Omental fat pad (tissue), 3 donors: ENCODE measurements at regions not wholly inside any gene's neighbourhood (a gene's known extent, or its start where the extent isn't known, plus 50 kb on each side); places are given as distances from the start of the nearest gene placed in this dataset.

Experiments
- ATAC-seq: fragments of 150-250 bp; one replicate; pipeline ENCODE4 v1.9.1; 2016; ENCODE audit warnings: mild to moderate bottlenecking, moderate library complexity; ENCODE audit not compliant: low FRiP score
- DNase-seq: peaks from one replicate; pipeline ENCODE4 v3.0.0-alpha.2; 2019; ENCODE audit warnings: low spot score
- TF ChIP-seq, protein P1 (sequence below), 3 donors: fragments of 450-650 bp; IDR thresholded peaks; one replicate each; pipeline ENCODE4 v1.5.1; 2016 to 2017; ENCODE audit warnings: antibody characterized with exemption in 3 of 3, mild to moderate bottlenecking in 3 of 3, moderate library complexity in 2 of 3

DNA sequence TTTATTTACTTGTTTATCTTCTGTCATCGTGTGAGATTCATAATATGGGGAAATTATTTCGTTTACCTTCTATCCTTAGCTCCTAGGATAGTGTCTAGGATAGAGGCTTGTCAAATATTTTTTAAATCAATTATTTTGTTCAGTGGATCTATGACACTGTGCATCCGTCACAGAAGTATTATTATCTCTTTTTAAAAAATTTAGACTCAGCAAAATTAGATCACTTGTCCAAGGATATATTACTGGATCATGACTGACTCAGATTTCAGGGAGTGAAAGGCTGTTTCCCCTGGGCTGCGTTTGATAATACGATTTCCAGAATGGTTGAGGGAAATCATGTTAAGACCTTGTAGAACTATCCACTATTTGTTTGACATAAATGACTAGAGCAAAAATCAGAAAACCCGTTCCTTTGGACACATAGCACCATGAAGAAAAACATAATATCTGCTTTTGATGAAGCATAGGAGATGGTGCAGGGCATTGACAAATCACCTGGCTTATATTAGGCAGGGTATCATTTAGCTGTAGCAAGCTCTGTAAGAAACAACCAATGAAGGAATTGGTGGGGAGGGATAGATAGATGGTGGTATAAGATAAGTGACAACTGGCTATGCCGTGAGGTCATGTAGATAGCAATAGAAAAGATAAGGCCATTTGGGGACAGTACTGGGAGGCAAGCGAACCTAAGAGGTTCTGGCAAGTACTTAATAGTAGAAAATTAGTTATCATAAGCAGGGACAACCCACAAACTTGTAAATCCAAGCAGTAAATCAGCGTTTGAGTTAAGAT, 465.2 kb upstream of the MAN1A1 start:
- TF ChIP-seq, protein P1, sequence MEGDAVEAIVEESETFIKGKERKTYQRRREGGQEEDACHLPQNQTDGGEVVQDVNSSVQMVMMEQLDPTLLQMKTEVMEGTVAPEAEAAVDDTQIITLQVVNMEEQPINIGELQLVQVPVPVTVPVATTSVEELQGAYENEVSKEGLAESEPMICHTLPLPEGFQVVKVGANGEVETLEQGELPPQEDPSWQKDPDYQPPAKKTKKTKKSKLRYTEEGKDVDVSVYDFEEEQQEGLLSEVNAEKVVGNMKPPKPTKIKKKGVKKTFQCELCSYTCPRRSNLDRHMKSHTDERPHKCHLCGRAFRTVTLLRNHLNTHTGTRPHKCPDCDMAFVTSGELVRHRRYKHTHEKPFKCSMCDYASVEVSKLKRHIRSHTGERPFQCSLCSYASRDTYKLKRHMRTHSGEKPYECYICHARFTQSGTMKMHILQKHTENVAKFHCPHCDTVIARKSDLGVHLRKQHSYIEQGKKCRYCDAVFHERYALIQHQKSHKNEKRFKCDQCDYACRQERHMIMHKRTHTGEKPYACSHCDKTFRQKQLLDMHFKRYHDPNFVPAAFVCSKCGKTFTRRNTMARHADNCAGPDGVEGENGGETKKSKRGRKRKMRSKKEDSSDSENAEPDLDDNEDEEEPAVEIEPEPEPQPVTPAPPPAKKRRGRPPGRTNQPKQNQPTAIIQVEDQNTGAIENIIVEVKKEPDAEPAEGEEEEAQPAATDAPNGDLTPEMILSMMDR (IDR thresholded peaks at IDR 0.05) = no peak
- ATAC-seq = no peak
- DNase-seq = no peak

DNA sequence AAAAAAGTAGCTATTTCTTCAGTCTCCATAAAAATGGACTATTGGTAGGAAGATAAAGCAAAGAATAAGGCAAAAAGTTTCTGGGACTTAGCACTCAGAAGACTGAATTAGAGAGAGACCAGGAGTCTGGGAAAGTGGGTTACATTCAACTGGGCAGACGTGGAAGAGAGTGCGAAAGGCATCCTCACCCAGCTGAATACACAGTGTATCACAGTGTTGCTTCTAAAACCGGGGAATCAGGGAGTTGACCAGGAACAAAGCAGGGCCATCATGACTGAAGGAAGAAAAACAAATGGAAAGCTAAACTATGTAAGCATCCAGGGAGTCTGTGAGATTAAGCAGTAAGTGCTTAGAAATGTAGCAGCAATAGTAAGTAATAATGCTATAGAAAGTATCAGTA, 452.9 kb upstream of the MAN1A1 start:
- no peak for ATAC-seq
- DNase-seq = no peak
- TF ChIP-seq, protein P1 (IDR thresholded peaks at IDR 0.05) = no peak

DNA sequence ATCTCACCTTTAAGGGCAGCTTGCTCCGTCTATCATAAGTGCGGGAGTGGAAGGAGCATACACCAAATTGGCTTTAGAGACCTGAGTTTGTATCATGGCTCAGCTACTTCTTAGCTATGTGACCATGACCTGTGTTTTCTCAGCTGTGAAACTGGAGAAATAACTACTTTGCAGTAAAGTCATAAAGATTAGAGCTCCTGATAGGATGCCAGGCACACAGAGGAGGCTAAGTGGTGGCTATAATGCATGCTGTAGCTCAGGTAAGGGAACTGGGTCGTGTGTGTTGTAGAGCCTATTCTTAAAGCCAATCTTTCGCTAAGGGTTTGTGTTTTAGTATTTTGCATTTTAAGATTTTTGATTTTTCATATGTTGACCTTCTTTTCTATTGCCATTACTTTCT, 451.5 kb upstream of the MAN1A1 start:
- ATAC-seq = no peak
- TF ChIP-seq, protein P1 (IDR thresholded peaks at IDR 0.05) = no peak
- DNase-seq = no peak

DNA sequence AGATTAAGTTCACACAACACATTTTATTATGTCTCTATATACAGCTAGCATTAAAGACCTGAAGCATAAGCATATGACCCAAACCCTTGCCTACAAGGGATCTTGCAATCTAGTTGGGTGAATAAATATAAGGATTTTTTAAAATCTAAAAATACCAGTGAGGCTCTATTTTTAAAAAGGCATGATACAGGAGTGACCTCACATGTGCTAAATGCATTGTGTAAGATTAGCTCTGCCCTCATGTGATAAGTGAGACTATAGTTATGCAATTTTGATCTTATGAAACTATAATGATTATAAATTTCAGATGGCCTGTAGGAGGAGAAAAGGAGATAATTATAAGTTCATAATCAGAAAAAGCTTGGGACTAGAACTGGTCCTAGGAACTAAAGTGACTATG, 451.0 kb upstream of the MAN1A1 start:
- ATAC-seq (no peak), DNase-seq (no peak)
- TF ChIP-seq, protein P1 (IDR thresholded peaks at IDR 0.05) = no peak

DNA sequence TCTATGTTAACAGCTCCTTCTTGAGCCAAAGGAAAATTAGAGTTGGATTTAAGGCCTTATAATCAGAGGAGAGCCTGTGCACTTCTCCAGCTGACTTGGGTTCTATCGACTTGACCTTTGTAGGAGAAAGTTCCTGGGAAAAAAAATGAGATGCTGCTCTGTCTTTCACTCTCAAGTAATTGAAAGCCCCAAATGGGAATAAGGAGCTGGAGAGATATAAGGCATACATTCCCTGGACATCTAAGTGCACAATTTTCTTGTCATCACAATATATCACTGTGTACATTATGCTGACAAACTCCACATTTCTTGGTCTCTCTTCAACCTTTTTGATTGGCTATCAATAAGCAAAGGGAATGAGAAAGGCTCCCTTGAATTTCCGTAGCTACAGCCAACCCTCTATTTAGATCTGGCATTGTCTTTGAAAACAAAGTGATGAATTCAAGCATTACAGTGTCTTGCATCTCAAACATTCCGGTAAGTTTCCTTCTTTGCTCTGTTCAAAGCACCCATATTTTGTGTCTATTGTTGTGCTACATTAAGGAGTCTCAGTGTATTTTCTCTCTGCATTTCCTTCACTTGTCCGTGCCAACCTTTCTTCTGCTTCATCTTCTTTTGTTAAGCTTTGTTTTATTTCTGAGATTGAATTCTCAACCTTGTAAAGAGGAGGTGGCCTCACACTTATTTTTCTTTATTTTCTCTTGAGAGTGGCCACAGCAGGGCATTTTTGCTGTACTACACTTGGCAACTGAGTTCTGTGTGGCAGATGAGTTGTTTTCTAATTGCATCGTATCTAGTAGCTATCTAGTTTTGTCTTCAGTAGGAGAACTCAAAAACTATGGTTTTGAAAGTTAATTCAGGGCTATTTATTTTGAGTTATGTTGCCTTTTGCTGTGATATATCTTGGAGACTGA, 450.3 kb upstream of the MAN1A1 start:
- no peak for ATAC-seq
- TF ChIP-seq, protein P1 (IDR thresholded peaks at IDR 0.05) = no peak
- no peak for DNase-seq

DNA sequence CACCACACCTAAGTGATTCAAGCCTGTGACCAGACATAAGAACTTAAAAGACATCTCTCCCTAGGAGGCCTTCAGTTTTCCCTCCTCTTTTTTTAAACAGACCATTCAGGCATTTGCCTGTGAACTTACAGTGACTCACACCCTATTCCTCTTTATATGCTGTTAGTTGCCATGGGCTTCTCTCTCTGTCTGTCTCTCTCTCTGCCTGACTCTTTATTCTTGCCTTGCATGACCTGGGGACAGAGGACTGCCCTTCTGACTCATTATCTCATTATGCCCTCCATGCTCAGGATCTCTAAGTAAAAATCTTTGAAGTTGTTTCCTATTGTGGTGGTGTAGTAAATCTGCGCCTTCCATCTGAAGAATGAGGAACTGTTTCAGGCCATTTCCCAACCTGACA, 442.2 kb upstream of the MAN1A1 start:
- ATAC-seq (no peak), DNase-seq (no peak)
- TF ChIP-seq, protein P1 (IDR thresholded peaks at IDR 0.05) = no peak
